ENCODE measurements at regions not wholly inside any gene's neighbourhood (a gene's known extent, or its start where the extent isn't known, plus 50 kb on each side); places are given as distances from the start of the nearest gene placed in this dataset.
A peak's percentile ranks its signal among the peaks of the same experiment; 100 is the strongest.
"Not testable (repeated sequence)": the region's sequence is repeated elsewhere in the genome, so short reads cannot be mapped to it uniquely, and the experiment has no call there.

- DNase-seq (no peak), ATAC-seq (no peak)
Measured at GRCh38 chr7:125467996-125468854, 538.6 kb upstream of the POT1 start.

GRCh38 chr7:125465527-125465926 lies 535.9 kb upstream of the POT1 start:
- DNase-seq = no peak
- ATAC-seq = no peak

GRCh38 chr7:125462615-125463014 lies 533.0 kb upstream of the POT1 start:
- ATAC-seq = no peak
- no peak for DNase-seq

DNA sequence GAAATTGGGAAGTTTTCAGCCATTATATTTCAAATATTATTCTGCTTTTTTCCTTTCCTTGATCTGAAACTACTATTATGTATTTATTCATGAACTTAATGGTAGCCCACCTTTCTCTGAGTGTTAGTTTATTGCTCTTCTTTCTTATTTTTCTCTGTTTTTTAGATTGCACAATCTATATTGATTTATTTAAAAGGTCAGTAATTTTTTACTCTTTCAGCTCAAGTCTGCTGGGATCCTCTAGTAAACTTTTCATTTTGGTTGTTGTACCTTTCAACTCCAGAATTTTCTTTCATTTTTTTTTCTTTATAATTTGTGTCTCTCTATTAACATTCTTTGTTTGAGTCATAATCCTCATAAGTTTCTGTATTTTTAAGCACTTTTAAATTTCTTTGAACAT lies 529.4 kb upstream of the POT1 start:
- DNase-seq = no peak
- ATAC-seq = no peak

GRCh38 chr7:125450749-125451148 lies 521.1 kb upstream of the POT1 start:
- ATAC-seq = no peak
- no peak for DNase-seq

- ATAC-seq = no peak
- DNase-seq = no peak
Measured at GRCh38 chr7:125445836-125446235, 516.2 kb upstream of the POT1 start.

GRCh38 chr7:125444864-125445263 lies 515.2 kb upstream of the POT1 start:
- ATAC-seq = no peak
- no peak for DNase-seq

GRCh38 chr7:125436220-125436619 lies 506.6 kb upstream of the POT1 start:
- ATAC-seq (no peak), DNase-seq (no peak)

GRCh38 chr7:125431349-125431748 lies 501.7 kb upstream of the POT1 start:
- ATAC-seq (no peak), DNase-seq (no peak)

DNA sequence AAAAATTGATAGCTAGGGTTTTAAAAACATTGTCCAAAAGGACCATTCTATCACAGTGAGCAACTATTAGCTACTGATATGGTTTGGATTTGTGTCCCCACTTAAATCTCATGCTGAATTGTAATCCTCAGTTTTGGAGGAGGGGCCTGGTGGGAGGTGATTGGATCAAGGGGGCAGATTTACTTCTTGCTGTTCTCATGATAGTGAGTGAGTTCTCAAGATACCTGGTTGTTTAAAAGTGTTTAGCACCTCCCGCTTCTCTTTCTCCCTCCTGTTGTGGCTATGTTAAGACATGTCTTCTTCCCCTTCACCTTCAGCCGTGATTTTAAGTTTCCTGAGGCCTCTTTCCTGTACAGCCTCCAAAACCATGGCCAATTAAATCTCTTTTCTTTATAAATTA lies 500.4 kb upstream of the POT1 start:
- no peak for ATAC-seq
- no peak for DNase-seq

DNA sequence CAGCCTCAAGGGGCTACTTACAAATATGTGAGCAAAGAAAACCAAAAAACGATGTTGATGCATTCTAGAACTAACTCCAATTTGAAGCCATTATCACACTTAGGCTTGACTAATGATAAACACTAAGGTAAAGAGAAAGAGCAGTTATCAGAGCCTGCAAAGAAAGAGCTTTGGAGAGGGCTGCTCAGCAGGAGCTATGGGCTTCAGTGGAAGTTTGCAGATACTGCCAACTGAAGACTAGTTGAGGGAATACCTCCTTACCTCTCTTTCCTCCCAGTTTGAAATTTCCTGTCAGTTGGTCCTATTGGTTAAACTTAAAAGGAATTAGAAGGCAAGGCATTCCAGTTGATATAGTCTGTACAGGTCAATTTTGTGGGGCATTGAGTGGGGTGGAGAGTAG lies 498.1 kb upstream of the POT1 start:
- DNase-seq = no peak
- no peak for ATAC-seq

- DNase-seq (no peak), ATAC-seq (no peak)
Measured at GRCh38 chr7:125425506-125425905, 495.9 kb upstream of the POT1 start.

DNA sequence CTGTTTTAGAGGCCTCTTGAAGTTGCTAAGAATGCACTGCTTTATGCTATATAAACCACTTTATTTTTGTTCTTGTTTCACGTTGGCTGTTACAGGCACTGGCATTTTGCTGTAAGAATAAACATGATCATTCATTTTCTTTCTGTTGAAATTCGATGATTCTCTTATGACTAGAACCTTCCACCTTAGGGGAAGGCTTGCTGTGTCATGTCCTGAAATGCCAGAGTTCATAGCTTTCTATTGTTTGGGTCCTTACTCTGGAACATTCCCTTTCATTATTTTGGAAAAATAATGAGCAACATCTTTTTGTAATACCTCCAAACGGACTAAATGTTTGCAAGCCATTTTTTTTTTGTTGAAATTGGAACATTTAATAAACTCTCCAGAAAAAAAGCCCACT lies 495.1 kb upstream of the POT1 start:
- ATAC-seq = no peak
- no peak for DNase-seq

- ATAC-seq (peak; percentile 57), DNase-seq (no peak)
Measured at GRCh38 chr7:125423458-125424155, 494.0 kb upstream of the POT1 start.

- not testable (repeated sequence) for DNase-seq
Measured at GRCh38 chr7:125421407-125421806, 491.8 kb upstream of the POT1 start.

GRCh38 chr7:125412890-125413665 lies 483.5 kb upstream of the POT1 start:
- ATAC-seq (no peak), DNase-seq (no peak)

More at GRCh38 chr7:125421407-125421806, 491.8 kb upstream of the POT1 start:
- ATAC-seq = not testable (repeated sequence)

- ATAC-seq (no peak), DNase-seq (no peak)
Measured at GRCh38 chr7:125409921-125410320, 480.3 kb upstream of the POT1 start.

DNA sequence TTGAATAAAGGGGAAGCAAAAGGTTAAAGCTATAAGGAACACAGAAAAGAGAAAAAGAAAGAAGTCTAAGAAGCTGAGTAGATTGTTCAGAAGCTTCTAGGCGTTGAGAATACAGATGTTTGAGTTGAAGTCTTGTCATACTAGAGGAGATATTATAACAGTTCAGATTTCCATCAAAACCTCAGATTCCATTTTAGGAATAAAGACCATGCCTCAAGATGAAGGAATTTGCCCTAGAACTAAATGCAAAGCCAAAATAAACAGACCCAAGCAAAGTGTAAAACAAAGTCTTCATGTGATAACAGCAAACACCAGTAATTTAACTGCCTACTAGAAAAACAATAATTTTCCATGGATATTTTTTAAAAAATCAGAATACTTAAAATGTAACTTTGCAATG lies 476.5 kb upstream of the POT1 start:
- DNase-seq = no peak
- no peak for ATAC-seq

DNA sequence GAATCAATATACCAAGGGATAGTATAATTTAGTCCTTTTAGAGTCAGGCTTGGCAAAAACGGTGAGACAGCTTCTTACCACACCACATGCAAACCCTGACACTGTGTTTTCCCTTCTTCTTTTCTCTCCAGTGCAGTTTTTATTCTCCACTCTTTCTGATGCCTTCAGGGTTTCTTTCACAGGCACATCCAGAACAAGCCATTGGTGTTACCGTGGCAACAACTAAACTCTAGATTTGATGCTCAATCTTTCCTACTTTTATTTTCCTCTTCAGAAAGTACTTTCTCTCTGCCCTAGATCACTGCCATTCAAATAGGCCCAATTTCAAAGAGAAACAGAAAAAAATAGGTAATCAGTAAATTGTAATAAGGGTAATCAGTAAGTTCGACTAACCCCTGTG lies 469.8 kb upstream of the POT1 start:
- ATAC-seq (no peak), DNase-seq (no peak)

GRCh38 chr7:125396466-125397151 lies 467.0 kb upstream of the POT1 start:
- no peak for DNase-seq
- ATAC-seq = no peak

DNA sequence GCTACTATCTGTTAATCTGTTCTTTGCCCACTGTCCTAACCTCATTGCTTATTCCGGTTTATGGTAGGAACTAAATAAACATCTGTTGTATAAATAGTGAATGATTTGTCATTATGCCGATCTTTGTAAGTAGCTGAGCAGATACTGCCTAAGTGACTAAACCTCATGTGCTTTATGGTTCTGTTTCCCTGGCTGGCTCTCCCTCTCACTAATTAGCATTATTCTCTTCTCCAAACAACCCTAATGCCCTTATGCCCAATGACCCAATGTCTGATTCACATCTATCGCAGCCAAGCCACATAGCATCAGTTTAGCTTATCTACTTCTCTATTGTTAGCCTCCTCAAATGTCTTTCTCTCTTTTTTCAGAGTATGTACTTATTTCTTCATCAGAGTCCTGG lies 462.3 kb upstream of the POT1 start:
- DNase-seq (no peak), ATAC-seq (no peak)

- ATAC-seq = no peak
- DNase-seq = no peak
Measured at GRCh38 chr7:125390981-125391380, 461.4 kb upstream of the POT1 start.

Data from stimulated activated naive CD8-positive, alpha-beta T cell treated with anti-CD3 and anti-CD28 coated beads, Interleukin-15, Interleukin-2, amounts not matched to agents 100 U/mL and 50 U/mL, for 24 hours (primary cell).